HG03064 (cell line): ENCODE measurements at regions not wholly inside any gene's neighbourhood (a gene's known extent, or its start where the extent isn't known, plus 50 kb on each side); places are given as distances from the start of the nearest gene placed in this dataset.
"Not testable (repeated sequence)": the region's sequence is repeated elsewhere in the genome, so short reads cannot be mapped to it uniquely, and the experiment has no call there.

Source experiments
- ATAC-seq: cut with Tn5 transposase; IDR thresholded peaks from one replicate; pipeline ENCODE4 v1.9.1; 2021; ENCODE audit warnings: low read depth; ENCODE audit not compliant: unreplicated experiment

- not testable (repeated sequence) for ATAC-seq
Observed at GRCh38 chr4:118494437-118494836, 141.6 kb upstream of the PRSS12 start.

DNA sequence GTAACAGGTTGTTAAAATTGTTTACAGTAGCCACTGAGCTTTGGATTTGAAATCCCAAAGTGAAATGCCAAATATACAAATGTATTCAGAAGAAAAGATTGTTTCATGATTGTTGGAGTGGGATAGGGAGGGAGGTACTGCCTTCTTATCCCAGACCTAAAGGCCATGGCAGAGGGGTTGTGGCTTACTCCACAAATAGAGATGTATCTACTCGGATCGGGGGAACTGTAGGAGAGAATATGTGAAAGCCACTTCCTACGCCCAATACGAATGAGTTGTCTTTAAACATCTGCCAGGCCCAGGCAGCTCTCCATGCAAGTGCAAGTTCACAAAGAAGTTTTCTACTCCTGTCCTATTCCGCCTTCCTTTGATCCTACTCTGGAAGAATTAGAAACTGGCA is 150.2 kb upstream of the PRSS12 start:
- ATAC-seq = not testable (repeated sequence)

DNA sequence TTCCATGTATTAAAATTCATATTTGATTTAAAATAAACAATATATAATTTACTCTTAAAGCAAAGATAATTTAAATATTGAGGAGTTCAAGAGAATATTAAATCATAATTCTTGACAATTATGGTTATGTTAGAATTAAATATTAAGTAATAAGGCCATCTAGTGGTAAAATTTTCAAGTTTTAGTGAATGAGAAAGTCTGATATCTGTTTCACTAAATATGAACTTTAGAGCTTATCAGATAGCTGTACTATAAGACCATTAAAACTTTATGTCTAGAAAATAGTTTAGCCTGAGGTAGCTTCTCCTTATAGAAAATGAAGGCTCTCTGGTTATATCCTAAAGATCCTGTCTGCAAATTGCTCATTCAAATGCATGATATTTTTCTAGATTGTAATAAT is 152.1 kb upstream of the PRSS12 start:
- ATAC-seq = not testable (repeated sequence)

- not testable (repeated sequence) for ATAC-seq
Observed at GRCh38 chr4:118505491-118505890, 152.7 kb upstream of the PRSS12 start.

DNA sequence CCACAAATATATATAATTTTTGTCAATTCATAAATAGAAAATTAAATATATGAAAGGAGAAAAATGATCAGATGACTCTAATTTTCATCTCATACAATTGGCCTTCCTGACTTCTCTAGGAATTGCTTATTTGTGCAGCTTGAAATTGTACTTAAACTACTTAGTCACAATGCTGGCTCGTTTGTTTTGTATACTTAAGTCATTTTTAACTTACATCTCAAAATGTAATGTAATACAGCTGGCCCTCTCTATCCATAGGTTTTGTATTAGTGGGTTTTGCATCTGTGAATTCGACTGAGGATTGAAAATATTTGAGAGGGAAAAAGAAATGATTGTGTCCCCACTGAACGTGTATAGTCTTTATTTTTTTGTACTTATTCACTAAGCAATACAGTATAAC is 160.1 kb upstream of the PRSS12 start:
- ATAC-seq = not testable (repeated sequence)

- ATAC-seq = not testable (repeated sequence)
Observed at GRCh38 chr4:118514332-118514731, 161.5 kb upstream of the PRSS12 start.

GRCh38 chr4:118516107-118516506 is 163.3 kb upstream of the PRSS12 start:
- not testable (repeated sequence) for ATAC-seq

DNA sequence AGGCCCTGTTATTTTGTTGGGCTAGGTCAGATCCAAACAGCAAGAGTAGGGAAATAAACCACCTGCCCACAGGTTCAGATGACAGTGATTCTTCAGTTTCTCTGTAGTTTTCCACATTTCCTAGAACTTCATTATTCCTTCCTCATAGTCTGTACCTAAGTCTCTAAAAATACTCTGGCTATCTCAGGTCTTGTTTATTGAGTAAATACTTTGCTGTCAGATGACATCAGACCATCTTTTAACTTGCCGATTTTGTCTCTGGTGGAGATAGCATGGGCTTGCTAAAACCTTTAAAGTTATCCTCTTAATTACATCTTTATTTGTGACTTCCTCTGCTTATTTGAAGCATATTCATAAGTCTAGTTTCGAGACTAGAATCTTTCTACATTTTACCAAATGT is 155.1 kb upstream of the METTL14 start:
- ATAC-seq = not testable (repeated sequence)

DNA sequence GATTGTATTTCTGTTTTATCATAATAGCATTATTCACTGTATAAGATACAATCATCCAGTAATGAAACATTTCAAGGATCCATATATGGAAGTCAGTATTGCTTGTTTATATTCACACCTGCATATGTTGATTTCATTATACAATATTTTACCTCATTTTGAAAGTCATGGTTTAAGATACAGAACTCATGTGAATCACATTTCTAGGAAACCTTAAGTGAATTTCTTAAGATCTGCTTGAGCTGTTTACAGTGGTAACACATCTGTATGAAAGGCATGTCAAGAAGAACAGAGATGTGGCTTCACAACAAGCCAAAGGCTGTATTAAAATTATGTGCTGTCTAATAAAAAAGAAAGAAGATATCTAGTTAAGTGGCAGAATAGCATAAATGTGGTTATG is 153.2 kb upstream of the METTL14 start:
- ATAC-seq = not testable (repeated sequence)

GRCh38 chr4:118535788-118536187 is 149.4 kb upstream of the METTL14 start:
- not testable (repeated sequence) for ATAC-seq

DNA sequence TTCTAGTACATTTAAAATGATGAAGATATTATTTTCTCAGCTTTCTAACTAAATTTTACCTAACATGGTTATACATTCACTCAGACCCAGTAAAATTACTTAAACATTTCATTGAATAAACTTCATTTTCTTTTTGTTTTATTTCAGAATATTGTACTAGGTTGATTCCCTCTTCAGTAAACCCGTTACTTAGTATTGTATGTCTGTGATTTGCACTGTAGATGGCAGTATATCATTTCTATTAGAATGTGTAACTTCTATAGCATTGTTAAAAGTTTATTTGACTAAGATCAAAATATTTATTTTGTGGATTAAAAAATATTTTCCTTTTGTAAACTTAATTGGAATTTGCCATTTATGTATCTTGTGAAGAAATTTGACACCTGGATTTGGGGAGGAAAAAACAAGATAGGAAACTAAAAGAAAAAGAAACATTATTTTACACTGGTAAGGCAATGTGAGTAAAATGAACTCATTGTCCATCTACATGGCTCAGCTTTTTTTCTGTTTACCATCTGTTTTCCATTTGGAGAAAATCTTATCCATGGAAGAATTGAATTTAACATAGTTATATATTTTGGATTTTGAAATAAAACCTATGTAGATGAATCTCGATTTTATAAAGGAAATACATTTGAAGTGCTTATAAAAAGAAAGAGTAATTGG is 145.6 kb upstream of the METTL14 start:
- ATAC-seq = peak; percentile 67

GRCh38 chr4:118556576-118556975 is 128.6 kb upstream of the METTL14 start:
- ATAC-seq = not testable (repeated sequence)

DNA sequence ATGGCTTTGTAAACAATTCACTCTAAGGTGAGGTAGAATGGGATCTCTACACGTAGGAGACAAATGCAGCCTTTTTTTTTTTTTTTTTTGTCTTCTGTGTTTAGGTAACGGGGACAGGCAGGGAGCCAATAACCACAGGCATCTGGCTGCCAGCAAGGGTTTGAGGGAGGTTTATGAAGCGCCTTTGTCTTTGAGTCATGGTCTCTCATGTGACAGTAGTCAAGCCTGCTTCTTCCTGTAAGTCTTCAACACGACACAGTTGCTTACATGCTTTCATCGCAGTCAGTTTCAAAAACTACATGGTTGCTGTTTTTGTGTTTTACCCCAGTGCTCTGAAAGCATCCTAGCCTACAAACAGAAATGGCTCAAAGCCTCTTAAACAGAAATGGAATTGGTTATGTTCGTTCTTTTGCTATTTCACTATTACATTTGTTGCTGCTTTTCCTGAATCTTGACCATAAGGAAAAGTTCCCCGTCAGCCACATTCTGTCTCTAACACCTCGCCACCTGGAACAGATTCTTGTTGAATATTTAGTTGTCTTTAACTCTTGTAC is 127.8 kb upstream of the METTL14 start:
- no peak for ATAC-seq

DNA sequence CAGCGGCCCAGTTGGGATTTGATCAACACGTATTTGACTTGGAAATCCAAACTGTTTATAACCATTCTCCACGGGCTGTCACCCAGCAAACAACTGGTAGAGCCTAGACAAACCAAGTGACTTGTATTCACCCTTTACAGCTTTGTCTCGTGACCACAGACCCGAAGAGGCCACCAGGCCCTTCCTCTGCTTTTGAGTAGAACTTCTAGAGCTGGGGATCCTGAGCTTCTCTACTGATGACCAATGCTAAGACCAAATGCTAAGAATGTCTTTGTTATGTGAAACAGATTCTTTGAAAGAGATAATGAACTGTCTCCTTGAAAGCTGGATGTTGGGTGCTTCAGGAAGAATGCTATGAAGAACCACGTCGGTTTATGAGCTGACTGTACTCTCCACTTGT is 127.0 kb upstream of the METTL14 start:
- not testable (repeated sequence) for ATAC-seq

- ATAC-seq = not testable (repeated sequence)
Observed at GRCh38 chr4:118561559-118561958, 123.6 kb upstream of the METTL14 start.

DNA sequence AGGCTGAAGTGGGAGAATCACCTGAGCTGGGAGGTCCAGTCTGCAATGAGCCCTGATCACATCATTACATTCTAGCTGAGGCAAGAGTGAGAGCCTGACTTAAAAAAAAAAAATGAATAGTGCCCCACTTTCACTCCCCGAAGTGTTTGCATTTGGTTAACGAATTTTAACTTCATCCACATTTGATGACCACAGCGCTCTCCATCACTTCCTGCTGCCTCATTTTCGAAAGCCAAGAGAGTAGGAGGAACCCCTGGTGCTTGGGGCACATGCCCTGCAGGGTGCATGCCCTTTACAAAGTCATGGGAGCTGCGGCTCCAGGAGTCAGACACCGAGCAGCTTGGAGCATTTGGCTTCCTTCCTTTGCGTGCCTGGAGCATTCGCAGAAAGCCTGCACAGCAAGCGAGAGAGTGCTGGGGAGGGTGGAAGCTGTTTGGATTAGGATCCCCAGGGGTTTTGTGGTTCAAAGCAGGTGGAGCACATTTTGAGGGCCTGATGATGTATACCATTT is 119.1 kb upstream of the METTL14 start:
- ATAC-seq = peak; percentile 78

GRCh38 chr4:118572991-118573390 is 112.2 kb upstream of the METTL14 start:
- not testable (repeated sequence) for ATAC-seq

GRCh38 chr4:118574251-118574913 is 110.8 kb upstream of the METTL14 start:
- not testable (repeated sequence) for ATAC-seq

DNA sequence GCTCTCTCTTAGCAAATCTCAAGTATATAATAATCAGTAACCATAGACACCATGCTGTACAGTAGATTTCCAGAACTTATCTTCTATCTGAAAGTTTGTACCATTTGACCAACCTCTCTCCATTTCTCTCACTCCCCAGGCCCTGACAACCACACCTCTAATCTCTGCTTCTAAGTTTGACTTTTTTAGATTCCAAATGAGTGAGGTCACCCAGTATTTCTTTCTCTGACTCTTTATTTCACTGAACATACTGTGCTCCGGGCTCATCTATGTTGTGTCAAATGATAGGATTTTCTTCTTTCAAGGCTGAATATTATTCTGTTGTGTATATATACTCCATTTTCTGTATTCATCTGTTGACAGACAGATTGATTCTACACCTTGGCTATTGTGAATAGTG is 110.1 kb upstream of the METTL14 start:
- not testable (repeated sequence) for ATAC-seq

DNA sequence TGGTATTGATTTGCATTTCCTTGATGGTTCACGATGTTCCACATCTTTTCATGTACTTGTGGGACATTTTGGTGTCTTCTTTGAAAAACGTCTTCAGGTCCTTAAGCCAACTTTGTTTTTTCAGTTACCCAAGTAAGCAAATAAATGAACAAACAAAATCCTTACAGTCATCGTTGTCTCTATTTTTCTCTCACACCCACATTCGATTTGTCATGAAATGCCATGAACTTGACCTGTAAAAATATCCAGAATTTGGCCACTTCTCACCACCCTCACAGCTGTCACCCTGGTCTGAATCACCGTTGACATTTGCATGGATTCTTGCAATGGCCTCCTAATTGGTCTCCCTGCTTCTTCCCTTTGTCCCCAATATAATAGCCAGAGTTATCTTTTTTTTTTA is 109.5 kb upstream of the METTL14 start:
- ATAC-seq = not testable (repeated sequence)

DNA sequence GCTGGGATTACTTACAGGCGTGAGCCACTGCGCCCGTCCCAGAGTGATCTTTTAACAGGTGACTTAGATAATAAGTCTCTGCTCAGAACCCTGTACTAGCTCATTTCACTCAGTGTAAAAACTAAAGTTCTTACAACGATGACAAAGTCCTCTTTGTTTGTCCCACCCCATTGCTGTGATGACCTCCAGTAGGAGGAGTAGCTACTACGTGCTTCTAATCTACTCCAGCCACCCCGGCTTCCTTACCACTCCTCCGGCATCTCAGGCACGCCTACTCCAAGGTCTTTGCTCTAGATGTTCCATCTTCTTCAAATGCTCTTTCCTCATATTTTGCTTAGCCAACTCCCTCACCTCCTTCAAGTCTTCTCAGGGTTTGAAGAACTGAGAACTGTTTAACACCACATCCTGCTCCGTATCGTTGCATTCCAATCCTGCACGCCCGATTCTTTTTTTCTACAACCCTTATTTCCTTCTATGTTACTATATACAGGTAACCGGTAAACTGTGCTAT is 108.4 kb upstream of the METTL14 start:
- ATAC-seq = not testable (repeated sequence)
